ENCODE measurements at regions not wholly inside any gene's neighbourhood (a gene's known extent, or its start where the extent isn't known, plus 50 kb on each side); places are given as distances from the start of the nearest gene placed in this dataset.

DNA sequence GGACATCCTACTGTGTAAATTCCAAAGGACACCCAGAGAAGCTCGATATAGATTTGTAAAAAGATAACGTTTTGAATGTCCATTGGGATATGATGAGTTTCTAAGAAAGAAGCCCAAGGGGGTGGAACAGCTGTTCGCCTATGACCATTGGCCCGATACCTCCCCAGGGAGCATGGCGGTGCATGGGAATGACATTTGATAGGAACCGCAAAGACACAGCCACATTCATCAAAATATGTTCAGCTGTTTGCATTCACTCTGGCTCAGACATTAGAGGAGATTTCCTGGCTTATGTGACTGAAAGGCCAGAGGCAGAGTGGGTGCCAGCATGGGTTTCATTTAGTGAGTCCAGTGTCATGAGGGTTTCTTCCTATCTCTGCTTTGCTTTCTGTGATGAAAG, 56.0 kb upstream of the BAIAP2L1 start:
- Histone ChIP-seq H3K4me3 (ENCODE audit: insufficient read length, low read depth) (no peak overlapping the region), H3K4me1 (ENCODE audit: insufficient read depth, insufficient read length) (peaks cover 3% of the 10 kb centered on the region), H3K9ac (ENCODE audit: insufficient read length, low read depth) (no peak overlapping the region), H3K36me3 (ENCODE audit: insufficient read depth, insufficient read length, low read length) (no peaks in the 10 kb centered on the region), H3K9me3 (ENCODE audit: insufficient read depth, low read length) (peaks cover 12% of the 10 kb centered on the region; the same call in 1 of the 2 replicates), H3K27me3 (ENCODE audit: insufficient read depth, insufficient read length) (no peaks in the 10 kb centered on the region)
- TF ChIP-seq SUZ12 (IDR thresholded peaks at IDR 0.05; ENCODE audit: extremely low read depth, insufficient read depth, insufficient read length) (no peak), YY1 (IDR thresholded peaks at IDR 0.05; ENCODE audit: insufficient read depth, insufficient read length) (no peak), ZNF274 (IDR thresholded peaks at IDR 0.05; ENCODE audit: low read depth, low read length) (no peak)
- no peak for DNase-seq (ENCODE audit: low read depth, low spot score)

DNA sequence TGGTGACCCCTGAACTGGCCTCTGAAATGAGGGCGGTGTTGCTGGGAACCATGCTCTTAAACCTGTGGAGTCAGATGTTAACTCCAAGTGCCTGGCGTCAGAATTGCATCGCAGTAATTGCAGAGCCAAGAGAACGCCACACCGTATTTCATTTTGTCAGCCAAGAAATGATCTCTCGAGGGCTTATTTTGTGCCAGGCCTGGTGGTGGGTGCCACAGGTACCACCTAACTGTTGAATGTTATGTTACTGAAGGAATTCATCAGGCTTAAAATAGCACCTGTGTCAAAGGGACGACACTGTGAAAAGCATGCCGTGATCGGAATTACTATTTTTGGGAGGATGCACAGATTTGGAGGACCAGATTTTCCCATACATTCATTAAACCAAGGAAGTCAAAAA, 51.9 kb upstream of the BAIAP2L1 start:
- DNase-seq (ENCODE audit: low read depth, low spot score), result no peak
- Histone ChIP-seq H3K4me3 (ENCODE audit: insufficient read length, low read depth) (no peak overlapping the region), H3K9ac (ENCODE audit: insufficient read length, low read depth) (no peak overlapping the region), H3K36me3 (ENCODE audit: insufficient read depth, insufficient read length, low read length) (no peaks in the 10 kb centered on the region), H3K27me3 (ENCODE audit: insufficient read depth, insufficient read length) (no peaks in the 10 kb centered on the region), H3K4me1 (ENCODE audit: insufficient read depth, insufficient read length) (no peaks in the 10 kb centered on the region), H3K9me3 (ENCODE audit: insufficient read depth, low read length) (peaks cover 12% of the 10 kb centered on the region; the same call in 1 of the 2 replicates)
- TF ChIP-seq ZNF274 (IDR thresholded peaks at IDR 0.05; ENCODE audit: low read depth, low read length) (no peak), YY1 (IDR thresholded peaks at IDR 0.05; ENCODE audit: insufficient read depth, insufficient read length) (no peak), SUZ12 (IDR thresholded peaks at IDR 0.05; ENCODE audit: extremely low read depth, insufficient read depth, insufficient read length) (no peak)
